OCI-LY1 (cell line): ENCODE measurements at regions not wholly inside any gene's neighbourhood (a gene's known extent, or its start where the extent isn't known, plus 50 kb on each side); places are given as distances from the start of the nearest gene placed in this dataset.

Experiments used
- H2AFZ ChIP-seq: fragments of 200-600 bp; sonication (generic), shearing (Covaris generic); 2 replicates; pipeline ENCODE4 v1.6.0; 2014; ENCODE audit warnings: antibody characterized with exemption, mild to moderate bottlenecking, low read length
- H3F3A ChIP-seq: fragments of 200-600 bp; sonication (generic), shearing (Covaris generic); 2 replicates; pipeline ENCODE4 v1.6.0; 2014; ENCODE audit warnings: mild to moderate bottlenecking, antibody characterized with exemption, low read length, moderate library complexity; ENCODE audit not compliant: insufficient read depth
- H3K27ac ChIP-seq: fragments of 200-600 bp; sonication (generic); 2 replicates; pipeline ENCODE4 v1.5.1; 2014; ENCODE audit warnings: low read length, mixed run types, mild to moderate bottlenecking, low read depth; ENCODE audit not compliant: poor library complexity, severe bottlenecking
- H3K27me3 ChIP-seq: fragments of 200-600 bp; sonication (generic); 2 replicates; pipeline ENCODE4 v1.6.0; 2014; ENCODE audit warnings: antibody characterized with exemption, mild to moderate bottlenecking, low read length, moderate library complexity; ENCODE audit not compliant: insufficient read depth
- H3K36me3 ChIP-seq: fragments of 200-600 bp; sonication (generic); 2 replicates; pipeline ENCODE4 v1.6.1; 2014; ENCODE audit warnings: mild to moderate bottlenecking, antibody characterized with exemption, low read length, moderate library complexity, mixed read lengths; ENCODE audit not compliant: insufficient read depth
- H3K4me1 ChIP-seq: fragments of 200-600 bp; sonication (generic); 2 replicates; pipeline ENCODE4 v1.5.1; 2014; ENCODE audit warnings: mild to moderate bottlenecking, low read length, moderate library complexity; ENCODE audit not compliant: insufficient read depth, severe bottlenecking
- H3K4me2 ChIP-seq: fragments of 200-600 bp; sonication (generic), shearing (Covaris generic); 2 replicates; pipeline ENCODE4 v1.6.1; 2014; ENCODE audit warnings: low read length
- H3K4me3 ChIP-seq: fragments of 200-600 bp; sonication (generic); 2 replicates; pipeline ENCODE4 v1.5.1; 2014; ENCODE audit warnings: low read length, low read depth, mild to moderate bottlenecking, mixed read lengths; ENCODE audit not compliant: poor library complexity, severe bottlenecking
- H3K79me2 ChIP-seq: fragments of 200-600 bp; shearing (Covaris generic); 2 replicates; pipeline ENCODE4 v1.6.1; 2016; ENCODE audit warnings: mixed run types, low read length, mixed read lengths; ENCODE audit not compliant: insufficient read depth
- H3K9ac ChIP-seq: fragments of 200-600 bp; sonication (generic), shearing (Covaris generic); 2 replicates; pipeline ENCODE4 v1.6.1; 2014; ENCODE audit warnings: mild to moderate bottlenecking, low read length, mixed read lengths
- H3K9me2 ChIP-seq: fragments of 200-600 bp; sonication (generic), shearing (Covaris generic); 2 replicates; pipeline ENCODE4 v1.6.1; 2014; ENCODE audit warnings: low read depth, mild to moderate bottlenecking, low read length, mixed read lengths
- H3K9me3 ChIP-seq: fragments of 200-600 bp; shearing (Covaris generic); 2 replicates; pipeline ENCODE4 v1.6.1; 2014; ENCODE audit warnings: low read length, mixed read lengths
- H4K20me1 ChIP-seq: fragments of 200-600 bp; sonication (generic), shearing (Covaris generic); 2 replicates; pipeline ENCODE4 v1.6.0; 2016; ENCODE audit warnings: mild to moderate bottlenecking, low read length; ENCODE audit not compliant: insufficient read depth
- EZH2 ChIP-seq: fragments of 200-600 bp; sonication (generic), shearing (Covaris generic); IDR thresholded peaks from 2 replicates; pipeline ENCODE4 v1.8.0; 2017; ENCODE audit warnings: borderline replicate concordance, mixed run types, mild to moderate bottlenecking, antibody characterized with exemption, low read length, moderate library complexity, mixed read lengths
- TF ChIP-seq, protein P1 (sequence below): fragments of 200-600 bp; sonication (generic), shearing (Covaris generic); IDR thresholded peaks from 2 replicates; pipeline ENCODE4 v1.5.1; 2017; ENCODE audit warnings: mild to moderate bottlenecking, antibody characterized with exemption, low read length, moderate library complexity, mixed read lengths

DNA sequence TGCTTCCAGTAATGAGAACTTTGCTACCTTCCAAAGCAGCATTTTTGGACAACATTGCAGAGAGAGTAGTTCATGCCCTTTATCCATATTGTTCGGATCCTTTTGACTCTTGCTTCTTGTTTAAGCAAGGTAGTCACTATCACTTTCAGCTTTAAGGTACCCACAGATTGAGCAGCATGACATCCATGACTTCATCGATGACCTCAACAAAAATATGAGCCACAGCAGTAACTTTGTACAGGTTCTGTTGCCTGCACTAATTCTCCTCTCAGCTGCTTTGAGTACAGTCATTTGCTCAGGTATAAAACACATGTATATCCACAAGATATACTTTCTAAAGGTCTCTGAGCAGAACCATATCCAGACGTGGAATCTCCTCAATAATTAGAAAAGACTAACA is 546.3 kb downstream of the SOX6 start:
- Histone ChIP-seq H3K4me1 (no peaks in the 10 kb centered on the region), H3K4me2 (no peak overlapping the region), H3K36me3 (no peaks in the 10 kb centered on the region), H3K27me3 (no peaks in the 10 kb centered on the region), H4K20me1 (no peaks in the 10 kb centered on the region), H3K9me3 (no peaks in the 10 kb centered on the region), H2AFZ (no peak overlapping the region), H3K27ac (no peak overlapping the region), H3F3A (no peaks in the 10 kb centered on the region), H3K9me2 (no peaks in the 10 kb centered on the region), H3K4me3 (no peak overlapping the region), H3K79me2 (no peaks in the 10 kb centered on the region), H3K9ac (no peak overlapping the region)
- TF ChIP-seq, protein P1, sequence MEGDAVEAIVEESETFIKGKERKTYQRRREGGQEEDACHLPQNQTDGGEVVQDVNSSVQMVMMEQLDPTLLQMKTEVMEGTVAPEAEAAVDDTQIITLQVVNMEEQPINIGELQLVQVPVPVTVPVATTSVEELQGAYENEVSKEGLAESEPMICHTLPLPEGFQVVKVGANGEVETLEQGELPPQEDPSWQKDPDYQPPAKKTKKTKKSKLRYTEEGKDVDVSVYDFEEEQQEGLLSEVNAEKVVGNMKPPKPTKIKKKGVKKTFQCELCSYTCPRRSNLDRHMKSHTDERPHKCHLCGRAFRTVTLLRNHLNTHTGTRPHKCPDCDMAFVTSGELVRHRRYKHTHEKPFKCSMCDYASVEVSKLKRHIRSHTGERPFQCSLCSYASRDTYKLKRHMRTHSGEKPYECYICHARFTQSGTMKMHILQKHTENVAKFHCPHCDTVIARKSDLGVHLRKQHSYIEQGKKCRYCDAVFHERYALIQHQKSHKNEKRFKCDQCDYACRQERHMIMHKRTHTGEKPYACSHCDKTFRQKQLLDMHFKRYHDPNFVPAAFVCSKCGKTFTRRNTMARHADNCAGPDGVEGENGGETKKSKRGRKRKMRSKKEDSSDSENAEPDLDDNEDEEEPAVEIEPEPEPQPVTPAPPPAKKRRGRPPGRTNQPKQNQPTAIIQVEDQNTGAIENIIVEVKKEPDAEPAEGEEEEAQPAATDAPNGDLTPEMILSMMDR, result no peak
- TF ChIP-seq EZH2, result no peak

DNA sequence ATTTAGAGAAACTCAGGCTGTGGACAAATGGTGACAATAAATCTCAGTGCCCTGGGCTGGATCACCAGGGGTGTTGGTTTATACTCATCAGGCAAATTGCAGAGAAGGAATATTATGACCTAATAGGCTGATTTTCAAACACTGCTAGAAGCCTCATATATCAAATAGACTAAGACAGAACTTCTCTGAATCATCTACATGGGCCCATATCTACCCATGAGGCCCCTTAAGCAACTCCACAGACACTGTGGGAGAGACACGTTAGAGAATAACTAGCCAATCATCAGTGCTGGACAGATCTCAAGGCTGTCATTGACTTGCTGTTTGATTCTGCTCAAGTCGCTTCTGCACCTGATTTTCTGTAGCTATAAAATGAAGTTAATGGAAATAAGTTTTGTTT is 545.8 kb downstream of the SOX6 start:
- H3K9me2 ChIP-seq, result no peaks in the 10 kb centered on the region
- H3K27ac ChIP-seq, result no peak overlapping the region
- no peaks in the 10 kb centered on the region for H3K4me1 ChIP-seq
- H2AFZ ChIP-seq, result no peak overlapping the region
- no peak overlapping the region for H3K4me3 ChIP-seq
- TF ChIP-seq, protein P1, result no peak
- no peak for TF ChIP-seq EZH2
- no peak overlapping the region for H3K9ac ChIP-seq
- H3K9me3 ChIP-seq, result no peaks in the 10 kb centered on the region
- H3F3A ChIP-seq, result no peaks in the 10 kb centered on the region
- H3K4me2 ChIP-seq, result no peak overlapping the region
- no peaks in the 10 kb centered on the region for H4K20me1 ChIP-seq
- no peaks in the 10 kb centered on the region for H3K36me3 ChIP-seq
- no peaks in the 10 kb centered on the region for H3K27me3 ChIP-seq
- H3K79me2 ChIP-seq, result no peaks in the 10 kb centered on the region

DNA sequence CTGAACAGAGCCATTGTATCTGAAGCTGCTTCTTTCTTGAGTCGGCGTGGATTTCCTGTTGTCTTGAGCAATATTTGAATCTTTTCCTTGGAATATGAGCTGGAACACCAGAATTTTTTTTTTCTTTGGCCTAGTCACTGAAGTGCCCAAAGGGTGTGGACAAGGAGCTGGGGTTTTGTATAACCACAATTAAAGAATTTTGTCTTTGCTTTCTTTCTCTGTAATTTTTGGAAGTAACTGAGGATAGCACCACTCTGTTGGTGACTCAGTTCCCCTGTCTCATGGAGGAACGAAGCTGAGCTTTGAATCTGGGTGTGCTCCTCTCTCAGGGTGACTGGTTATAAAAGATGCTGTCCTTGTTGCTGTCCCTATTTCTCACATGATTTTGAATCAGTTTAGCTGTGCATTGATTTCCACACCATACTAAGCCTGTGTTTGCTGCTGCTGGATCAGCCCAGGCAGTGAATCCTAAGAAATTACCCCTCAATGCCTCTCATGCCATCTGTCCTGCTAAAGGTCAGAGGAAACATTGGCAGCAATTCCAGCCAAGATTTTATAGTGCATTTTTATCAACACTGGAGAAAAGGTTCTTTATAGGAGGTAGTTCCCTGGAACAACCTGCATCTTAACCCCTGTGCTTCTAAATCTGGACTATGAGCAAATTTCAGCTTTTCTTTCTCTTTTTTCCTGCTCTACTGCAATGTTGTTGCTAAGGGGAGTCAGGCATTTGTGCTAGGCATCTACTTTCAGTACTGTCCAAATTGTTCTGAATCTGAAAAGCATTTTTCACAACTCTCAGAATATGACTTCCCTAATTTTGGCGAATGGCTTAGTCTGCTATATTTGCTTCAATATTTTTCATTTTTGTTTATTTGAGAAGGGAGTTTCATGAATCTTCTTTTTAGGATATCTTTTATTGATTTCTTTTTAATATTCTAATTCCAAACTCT is 540.8 kb downstream of the SOX6 start:
- H3K4me1 ChIP-seq, result no peaks in the 10 kb centered on the region
- H3K4me3 ChIP-seq, result no peak overlapping the region
- TF ChIP-seq, protein P1, result no peak
- no peak for TF ChIP-seq EZH2
- no peak overlapping the region for H2AFZ ChIP-seq
- H3K27me3 ChIP-seq, result no peaks in the 10 kb centered on the region
- H3K9me2 ChIP-seq, result no peaks in the 10 kb centered on the region
- H3F3A ChIP-seq, result no peaks in the 10 kb centered on the region
- no peak overlapping the region for H3K4me2 ChIP-seq
- no peaks in the 10 kb centered on the region for H4K20me1 ChIP-seq
- H3K36me3 ChIP-seq, result no peaks in the 10 kb centered on the region
- no peak overlapping the region for H3K9ac ChIP-seq
- H3K79me2 ChIP-seq, result no peaks in the 10 kb centered on the region
- no peak overlapping the region for H3K27ac ChIP-seq
- no peaks in the 10 kb centered on the region for H3K9me3 ChIP-seq
